Ammon's horn (tissue), 1 donor: ENCODE measurements at regions not wholly inside any gene's neighbourhood (a gene's known extent, or its start where the extent isn't known, plus 50 kb on each side); places are given as distances from the start of the nearest gene placed in this dataset.
"Not testable (repeated sequence)": the region's sequence is repeated elsewhere in the genome, so short reads cannot be mapped to it uniquely, and the experiment has no call there.

Source experiments
- DNase-seq: peaks from one replicate; pipeline ENCODE4 v3.0.0-alpha.2; 2016; ENCODE audit warnings: low spot score

- no peak for DNase-seq
Measured at GRCh38 chr18:78448591-78448990, 531.0 kb upstream of the SALL3 start.

DNA sequence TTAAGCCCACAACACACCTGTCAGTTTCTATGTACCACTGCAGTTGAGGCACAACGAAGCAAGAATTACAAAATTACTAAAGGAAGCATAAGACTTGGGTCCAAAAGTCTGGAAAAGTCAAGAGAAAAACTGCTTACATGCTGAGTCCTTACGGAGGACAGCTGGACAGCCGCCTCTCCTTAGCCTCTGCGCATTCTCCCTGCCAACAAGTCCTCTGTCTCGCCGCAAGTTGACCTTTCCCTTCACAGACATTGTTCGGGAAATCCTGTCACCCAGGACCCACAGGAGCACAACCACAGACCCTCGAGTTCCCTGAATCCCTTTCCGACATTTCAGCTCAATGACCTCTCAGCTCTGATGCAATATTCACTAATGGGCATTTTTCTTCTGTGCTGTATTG lies 525.4 kb upstream of the SALL3 start:
- no peak for DNase-seq

DNA sequence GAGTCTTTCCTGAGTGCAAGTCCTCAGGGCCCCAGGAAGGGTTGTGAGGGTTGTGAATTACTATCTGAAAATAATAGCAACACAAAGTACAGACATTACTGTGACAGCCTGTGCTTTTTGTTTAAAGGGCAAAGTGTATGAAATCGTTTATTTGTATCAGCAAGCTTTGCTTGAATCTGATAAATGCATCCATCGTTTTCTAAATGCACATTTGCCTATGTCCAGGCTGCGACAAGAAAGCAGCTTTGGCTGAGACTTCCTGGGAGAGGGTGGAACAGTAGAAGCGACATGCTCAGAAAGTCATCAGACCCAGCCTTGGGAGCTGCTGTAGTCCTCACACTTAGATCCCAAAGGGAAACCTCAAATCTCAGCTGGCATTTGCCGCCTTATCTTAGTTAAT lies 524.2 kb upstream of the SALL3 start:
- DNase-seq: no peak

DNA sequence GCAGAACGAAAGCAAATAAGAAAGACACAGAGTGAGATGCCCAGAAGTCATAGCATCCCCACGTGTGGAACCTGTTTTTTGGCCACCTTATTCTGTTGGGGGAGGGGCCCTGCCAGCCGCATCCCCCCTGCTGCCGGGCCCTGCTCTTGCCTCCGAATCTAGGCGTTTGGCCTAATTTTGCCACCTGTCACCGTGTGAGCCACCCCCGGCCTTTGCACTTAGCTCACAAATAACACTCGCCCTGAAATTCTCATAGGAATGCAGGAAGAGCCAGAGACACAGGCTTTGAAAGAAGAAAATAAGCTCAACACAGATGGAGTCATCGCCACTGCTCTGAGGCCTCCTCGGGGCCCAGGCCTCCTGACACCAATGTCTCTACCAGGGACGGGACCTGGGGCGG lies 522.6 kb upstream of the SALL3 start:
- no peak for DNase-seq

- DNase-seq: no peak
Measured at GRCh38 chr18:78457731-78458130, 521.9 kb upstream of the SALL3 start.

DNA sequence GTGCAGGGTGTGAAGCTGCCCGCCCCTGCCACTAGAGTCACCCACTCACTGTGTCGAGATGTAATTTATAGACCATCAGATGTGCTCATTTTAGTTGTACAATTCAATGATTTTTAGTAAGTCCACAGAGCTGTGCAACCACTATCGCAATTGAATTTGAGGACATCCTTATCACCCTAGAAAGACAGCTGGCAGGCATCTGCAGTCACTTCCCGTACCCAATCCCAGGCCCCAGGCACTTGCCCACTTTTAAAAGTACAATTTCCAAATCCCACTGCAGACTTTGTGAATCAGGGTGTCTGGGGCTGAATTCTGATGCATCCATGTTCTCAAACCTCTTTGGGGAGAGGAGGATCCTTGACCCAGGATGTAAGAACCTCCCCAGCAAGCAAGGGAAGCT lies 521.3 kb upstream of the SALL3 start:
- no peak for DNase-seq

- DNase-seq: no peak
Measured at GRCh38 chr18:78459668-78460067, 520.0 kb upstream of the SALL3 start.

DNA sequence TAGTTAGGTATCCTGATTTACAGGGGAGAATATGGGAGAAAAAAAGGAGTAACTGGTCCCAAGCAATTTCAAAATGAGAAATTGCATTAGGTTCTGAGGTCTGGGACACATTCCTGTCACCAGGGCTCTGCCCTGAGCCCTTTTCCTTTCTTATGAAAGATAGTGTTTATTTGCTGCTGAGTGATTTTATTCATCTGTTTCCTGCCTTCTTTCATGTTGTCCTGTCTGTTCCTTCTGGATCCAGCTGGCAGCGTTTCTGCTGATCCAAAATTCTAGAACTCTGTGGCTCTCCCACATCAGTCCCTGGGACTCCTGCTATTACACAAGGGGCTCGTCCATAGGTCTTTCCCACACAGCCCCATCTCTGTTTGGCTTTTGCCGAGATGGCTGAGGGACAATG lies 519.1 kb upstream of the SALL3 start:
- DNase-seq: no peak

GRCh38 chr18:78473563-78473962 lies 506.1 kb upstream of the SALL3 start:
- no peak for DNase-seq

GRCh38 chr18:78477840-78478239 lies 501.8 kb upstream of the SALL3 start:
- DNase-seq: no peak

DNA sequence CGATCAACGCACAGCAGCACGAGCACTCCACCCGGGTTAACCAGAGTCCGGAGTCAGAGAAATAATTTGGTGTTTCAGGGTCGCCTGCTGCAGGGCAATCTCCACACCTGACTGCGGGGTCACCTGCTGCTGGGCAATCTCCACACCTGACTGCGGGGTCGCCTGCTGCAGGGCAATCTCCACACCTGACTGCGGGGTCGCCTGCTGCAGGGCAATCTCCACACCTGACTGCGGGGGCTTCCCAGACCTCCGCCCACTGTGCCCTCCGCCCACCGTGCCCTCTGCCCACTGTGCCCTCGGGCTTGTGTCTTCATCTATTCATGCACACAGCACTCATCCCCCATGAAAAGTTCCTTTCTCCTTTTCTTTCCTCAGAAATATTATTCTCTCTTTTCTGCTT lies 500.2 kb upstream of the SALL3 start:
- no peak for DNase-seq

DNA sequence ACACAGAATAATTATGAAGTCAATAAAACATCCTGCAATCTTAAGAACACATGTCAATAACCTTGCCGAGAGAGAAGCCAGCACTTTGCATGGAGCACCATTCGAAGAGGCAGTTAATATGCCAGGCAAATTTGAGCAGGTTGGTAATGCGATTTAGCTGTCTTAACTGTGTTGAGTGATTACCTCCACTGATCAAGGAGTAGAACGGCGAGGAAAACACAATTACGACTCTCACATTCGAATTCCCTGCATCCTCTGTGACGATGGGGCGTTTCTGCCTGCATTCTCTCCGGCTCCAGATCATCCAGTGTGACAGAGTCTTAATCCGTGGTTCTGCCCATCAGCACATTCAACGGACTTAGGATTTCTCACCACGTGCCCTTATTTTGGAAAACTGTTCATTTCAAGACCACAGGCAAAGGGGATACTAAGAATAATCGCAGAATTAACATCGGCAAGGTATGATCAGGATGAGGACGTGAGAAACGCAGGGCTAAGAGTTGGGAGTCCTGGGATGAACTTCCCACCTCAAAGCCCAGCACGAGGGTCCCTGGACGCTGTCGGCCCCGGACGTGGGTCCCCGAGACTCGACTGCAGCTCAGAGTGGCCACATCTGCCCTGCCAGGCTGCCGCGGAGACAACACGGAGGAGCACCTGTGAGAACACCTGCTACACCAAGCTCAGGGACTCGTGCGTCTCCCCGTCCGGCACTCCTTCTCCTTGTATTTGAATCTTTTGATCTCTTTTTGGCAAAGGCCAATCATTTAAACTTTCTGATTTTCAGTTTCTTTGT lies 499.2 kb upstream of the SALL3 start:
- DNase-seq: no peak

DNA sequence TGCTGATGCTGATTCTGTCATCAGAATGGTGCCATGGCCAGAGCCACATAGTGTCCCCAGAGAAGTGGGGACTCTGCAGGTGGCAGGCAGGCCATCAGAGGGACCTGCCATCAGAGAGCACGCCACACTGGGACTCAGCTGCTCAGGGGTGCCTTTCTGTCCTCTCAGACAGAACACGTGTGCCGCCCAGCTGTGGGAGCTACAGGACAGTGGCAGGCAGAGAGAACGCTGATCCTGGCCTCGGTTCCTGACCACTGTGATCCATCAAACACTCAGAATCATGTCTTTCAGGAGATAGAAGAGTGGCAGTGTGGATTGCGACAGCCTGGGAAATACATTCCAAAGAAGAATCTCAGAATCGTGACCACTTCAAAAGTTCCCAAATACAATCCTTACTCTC lies 497.2 kb upstream of the SALL3 start:
- DNase-seq: no peak

GRCh38 chr18:78487649-78488048 lies 492.0 kb upstream of the SALL3 start:
- DNase-seq: no peak

GRCh38 chr18:78492064-78492812 lies 487.4 kb upstream of the SALL3 start:
- DNase-seq: no peak

DNA sequence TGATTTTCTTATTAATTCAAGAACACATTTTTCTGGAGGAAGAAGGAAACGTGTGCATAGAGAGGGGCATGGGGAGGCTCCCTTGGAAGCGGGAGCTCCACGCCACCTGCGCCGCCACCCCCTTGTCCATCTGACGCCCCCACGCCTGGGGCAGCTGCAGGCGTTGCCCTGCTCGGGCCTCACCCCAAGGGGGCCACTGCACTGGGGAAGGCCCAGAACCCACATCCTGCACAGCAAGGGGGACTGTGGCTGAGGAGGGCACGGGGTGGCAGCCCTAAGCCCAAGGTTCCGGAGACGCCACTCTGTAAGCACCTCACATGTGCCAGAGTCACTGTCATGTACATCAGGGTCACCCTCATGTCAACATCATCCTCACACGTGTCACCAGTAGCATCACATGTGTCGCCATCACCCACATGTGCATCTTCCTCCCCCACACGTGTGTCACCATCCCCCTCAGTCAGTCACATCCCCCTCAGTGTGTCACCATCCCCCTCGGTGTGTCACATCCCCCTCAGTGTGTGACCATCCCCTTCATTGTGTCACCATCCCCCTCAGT lies 486.7 kb upstream of the SALL3 start:
- no peak for DNase-seq

GRCh38 chr18:78493490-78493889 lies 486.1 kb upstream of the SALL3 start:
- not testable (repeated sequence) for DNase-seq

DNA sequence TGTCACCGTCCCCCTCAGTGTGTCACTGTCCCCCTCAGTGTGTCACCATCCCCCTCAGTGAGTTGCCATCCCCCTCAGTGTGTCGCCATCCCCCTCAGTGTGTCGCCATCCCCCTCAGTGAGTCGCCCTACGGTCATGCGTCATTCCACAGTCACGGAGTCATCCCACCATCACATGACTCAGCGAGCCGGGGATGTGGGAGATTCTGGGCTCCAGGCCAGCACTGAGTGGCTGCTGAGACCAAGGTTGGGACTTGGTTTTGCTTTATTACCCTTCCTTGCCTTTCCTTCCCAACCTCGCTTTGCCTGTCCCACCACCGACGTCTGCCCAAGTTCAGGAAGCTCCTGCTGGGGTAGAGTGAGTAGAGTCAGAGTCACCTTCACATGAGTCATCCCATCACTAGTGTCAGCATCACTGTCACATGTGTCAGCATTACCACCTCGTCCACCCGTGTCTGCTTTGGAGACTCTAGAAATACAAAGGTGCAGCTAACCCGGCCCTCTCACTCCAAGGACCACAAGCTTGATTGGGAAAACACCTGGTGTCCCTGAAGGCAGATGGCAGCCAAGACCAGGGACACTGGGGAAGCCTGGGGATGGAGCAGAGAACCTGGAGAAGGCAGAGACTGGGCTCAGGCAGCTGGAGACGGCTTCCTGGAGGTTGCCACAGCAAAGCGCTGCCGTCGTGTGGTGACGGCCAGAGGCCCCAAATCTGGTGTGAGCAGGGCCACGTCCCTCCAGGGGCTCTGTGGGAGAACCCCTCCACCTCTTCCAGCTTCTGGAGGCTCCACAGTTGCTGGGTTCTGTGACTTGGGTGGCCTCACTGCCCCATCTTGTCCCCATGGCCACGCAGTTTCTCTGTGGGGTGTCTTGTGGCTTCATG lies 485.2 kb upstream of the SALL3 start:
- DNase-seq: no peak

GRCh38 chr18:78495550-78495949 lies 484.1 kb upstream of the SALL3 start:
- DNase-seq: no peak

GRCh38 chr18:78496079-78496478 lies 483.5 kb upstream of the SALL3 start:
- DNase-seq: no peak

GRCh38 chr18:78497641-78498040 lies 482.0 kb upstream of the SALL3 start:
- DNase-seq: no peak

DNA sequence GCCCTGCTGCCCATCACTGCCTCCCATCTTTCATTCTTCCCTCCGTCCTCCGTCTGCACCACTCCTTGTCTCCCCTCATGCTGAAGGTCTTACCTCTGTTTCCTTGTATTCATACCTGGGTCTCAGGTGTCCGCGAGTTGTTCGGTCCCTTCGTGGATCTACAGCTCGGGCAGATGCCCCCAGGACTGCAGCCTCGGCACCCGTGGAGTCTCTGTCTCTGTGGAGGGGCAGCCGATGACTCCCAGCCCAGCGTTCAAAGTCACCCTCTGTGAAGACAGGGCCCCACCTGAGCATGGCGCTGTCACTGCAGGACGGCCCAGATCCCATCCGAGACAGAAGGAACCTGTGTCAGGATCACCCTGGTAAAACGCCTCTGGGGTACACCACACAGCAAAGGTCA lies 480.0 kb upstream of the SALL3 start:
- DNase-seq: no peak
